ENCODE measurements at regions not wholly inside any gene's neighbourhood (a gene's known extent, or its start where the extent isn't known, plus 50 kb on each side); places are given as distances from the start of the nearest gene placed in this dataset.

- intact Hi-C loops (cut with DNase I) = no loop called here
- Histone ChIP-seq H3K4me3 (no peak overlapping the region), H3K4me1 (peaks cover 31 to 51% (median 32%) of the 10 kb centered on the region in 3 donors), H3K27me3 (no peaks in the 10 kb centered on the region), H3K9me3 (no peaks in the 10 kb centered on the region), H3K36me3 (no peaks in the 10 kb centered on the region), H3K27ac (no peak overlapping the region)
- FAIRE-seq (no peak), ATAC-seq (no peak), DNase-seq (no peak)
- no peak for TF ChIP-seq CTCF (IDR thresholded peaks at IDR 0.05)
- WGBS, 2 donors = 85 to 90% methylated on average over 7 of the region's 7 CpGs
These were observed 406.9 kb upstream of the TBL1XR1 start for GRCh38 chr3:177604181-177604580.

DNA sequence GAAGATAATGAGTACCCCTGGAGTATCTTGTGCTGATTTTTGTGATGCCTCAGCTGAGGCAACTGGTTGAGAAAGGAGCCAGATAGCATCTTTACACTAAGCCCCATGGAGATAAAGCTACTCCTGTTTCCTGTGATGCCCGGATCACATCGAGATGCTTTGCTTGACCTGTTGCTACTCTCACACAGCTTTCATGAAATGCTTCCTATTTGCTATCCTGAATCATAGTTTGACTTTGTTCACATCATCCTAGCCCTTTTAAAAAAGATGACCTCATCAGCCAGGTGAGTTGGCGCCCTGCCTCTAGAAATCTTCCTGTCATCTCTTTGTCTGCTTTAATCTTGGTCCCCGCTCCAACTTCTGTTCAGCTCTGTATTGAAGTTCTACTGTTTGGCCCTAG, 409.6 kb upstream of the TBL1XR1 start:
- Histone ChIP-seq H3K4me3 (no peak overlapping the region), H3K9me3 (no peaks in the 10 kb centered on the region), H3K27me3 (no peaks in the 10 kb centered on the region), H3K36me3 (no peaks in the 10 kb centered on the region), H3K4me1 (peaks cover 35 to 66% (median 39%) of the 10 kb centered on the region in 3 donors), H3K27ac (peak overlapping the region in 3 of 4 donors; percentile 31 to 77 (median 64))
- peak in 1 of 6 donors; percentile 38 for DNase-seq
- peak in 3 of 4 donors; percentile 38 to 52 (median 47) for ATAC-seq
- WGBS, 2 donors = 53 to 61% methylated on average over 4 of the region's 4 CpGs
- no peak for TF ChIP-seq CTCF (IDR thresholded peaks at IDR 0.05)
- FAIRE-seq = no peak
- intact Hi-C loops (cut with DNase I) = no loop called here

DNA sequence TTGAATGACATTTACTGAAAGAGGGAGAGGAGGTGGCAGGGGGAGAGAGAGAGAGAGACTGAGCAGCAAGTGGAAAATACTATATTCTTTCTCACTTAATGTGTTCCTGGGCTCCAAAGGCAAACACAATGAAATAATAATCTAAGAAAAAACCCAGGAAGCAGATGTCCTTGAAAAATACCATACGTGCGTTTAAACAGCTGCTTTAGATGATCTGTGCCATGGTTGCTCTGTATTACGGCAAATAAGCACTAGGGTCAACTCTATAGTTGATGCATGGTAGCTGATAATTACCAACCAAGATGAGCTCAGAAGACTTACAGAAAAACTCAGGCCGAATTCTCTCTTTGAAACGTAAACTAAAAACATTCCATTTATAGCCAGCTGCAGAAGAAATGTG, 410.3 kb upstream of the TBL1XR1 start:
- no peaks in the 10 kb centered on the region for H3K9me3 ChIP-seq
- H3K27ac ChIP-seq = peak overlapping the region in 2 of 4 donors; percentile 64 to 77
- no peak overlapping the region for H3K4me3 ChIP-seq
- TF ChIP-seq CTCF (IDR thresholded peaks at IDR 0.05) = no peak
- FAIRE-seq (no peak), ATAC-seq (peak; percentile 16 to 46 (median 24)), DNase-seq (no peak)
- intact Hi-C loops (cut with DNase I) = no loop called here
- 33 to 36% methylated on average over 5 of the region's 5 CpGs for WGBS, 2 donors
- no peaks in the 10 kb centered on the region for H3K27me3 ChIP-seq
- H3K4me1 ChIP-seq = peaks cover 34 to 63% (median 38%) of the 10 kb centered on the region in 3 donors
- no peaks in the 10 kb centered on the region for H3K36me3 ChIP-seq

DNA sequence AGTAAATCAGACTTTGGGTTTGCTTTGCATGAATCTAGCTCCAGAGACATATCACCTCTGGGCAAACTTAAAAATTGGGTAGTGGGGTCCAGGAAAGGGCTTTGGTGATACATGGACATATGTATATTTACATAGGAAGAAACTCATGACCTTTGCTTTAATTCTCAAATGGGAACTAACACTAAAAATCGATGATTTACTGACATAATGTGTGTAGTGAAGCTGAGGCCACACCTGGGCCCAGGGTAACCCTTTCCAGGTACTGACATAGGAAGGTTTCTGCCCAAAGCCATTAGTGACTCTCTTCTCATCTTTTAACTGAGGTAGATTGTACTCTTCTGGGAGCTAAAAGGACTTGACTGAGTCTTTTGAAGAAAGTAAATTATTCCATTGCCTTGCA, 411.2 kb upstream of the TBL1XR1 start:
- Histone ChIP-seq H3K27me3 (no peaks in the 10 kb centered on the region), H3K27ac (peak overlapping the region; percentile 11 to 77 (median 48)), H3K9me3 (no peaks in the 10 kb centered on the region), H3K4me1 (peaks cover 26 to 55% (median 30%) of the 10 kb centered on the region in 3 donors), H3K4me3 (no peak overlapping the region), H3K36me3 (no peaks in the 10 kb centered on the region)
- ATAC-seq (peak; percentile 6 to 51 (median 38)), FAIRE-seq (no peak), DNase-seq (peak in 1 of 6 donors; percentile 30)
- intact Hi-C loops (cut with DNase I) = no loop called here
- no peak for TF ChIP-seq CTCF (IDR thresholded peaks at IDR 0.05)
- WGBS, 2 donors = 14 to 18% methylated on average over 1 of the region's 1 CpG

DNA sequence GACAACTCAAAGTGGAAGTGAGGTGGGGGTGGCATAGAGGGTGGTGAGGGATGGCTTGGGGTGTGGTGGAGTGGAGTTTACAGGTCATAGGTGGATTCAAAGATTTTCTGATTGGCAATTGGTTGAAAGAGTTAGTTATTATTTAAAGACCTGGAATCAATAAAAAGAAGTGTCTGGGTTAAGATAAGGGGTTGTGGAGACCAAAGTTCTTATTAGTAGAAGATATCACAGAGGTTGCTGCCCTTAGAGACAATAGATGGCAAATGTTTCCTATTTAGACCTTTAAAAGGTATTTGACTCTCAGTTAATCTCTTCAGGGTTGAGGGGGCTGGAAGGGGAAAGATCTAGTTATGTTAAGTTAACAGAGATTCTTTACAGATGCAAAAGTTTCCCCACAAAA, 412.3 kb upstream of the TBL1XR1 start:
- peaks cover 25 to 53% (median 27%) of the 10 kb centered on the region in 3 donors for H3K4me1 ChIP-seq

More for the DNA sequence above, 412.3 kb upstream of the TBL1XR1 start:
- no peak for DNase-seq
- intact Hi-C loops (cut with DNase I) = no loop called here
- ATAC-seq = no peak
- Histone ChIP-seq H3K27me3 (no peaks in the 10 kb centered on the region), H3K27ac (no peak overlapping the region), H3K9me3 (no peaks in the 10 kb centered on the region), H3K36me3 (no peaks in the 10 kb centered on the region), H3K4me3 (no peak overlapping the region)
- FAIRE-seq = no peak
- no peak for TF ChIP-seq CTCF (IDR thresholded peaks at IDR 0.05)

All from pancreas (tissue), 10 donors.